Endometrium (tissue), 2 donors: ENCODE measurements at regions not wholly inside any gene's neighbourhood (a gene's known extent, or its start where the extent isn't known, plus 50 kb on each side); places are given as distances from the start of the nearest gene placed in this dataset.

Experiments used
- FAIRE-seq: peaks from 2 replicates; lab custom pipeline; 2012; peaks lifted over from hg19 to GRCh38; lab: Jason Lieb, UNC
- donor health status: control.
- donor health status: control.

GRCh38 chr11:116557282-116557681 is 215.5 kb downstream of the BUD13 start:
- FAIRE-seq, result no peak

GRCh38 chr11:116556483-116556882 is 216.3 kb downstream of the BUD13 start:
- FAIRE-seq, result no peak

GRCh38 chr11:116553482-116553881 is 219.3 kb downstream of the BUD13 start:
- FAIRE-seq, result no peak

GRCh38 chr11:116551576-116551975 is 221.2 kb downstream of the BUD13 start:
- FAIRE-seq, result no peak

GRCh38 chr11:116548256-116548655 is 224.5 kb downstream of the BUD13 start:
- FAIRE-seq, result no peak

GRCh38 chr11:116547571-116547970 is 225.2 kb downstream of the BUD13 start:
- FAIRE-seq, result no peak

- no peak for FAIRE-seq
Observed at GRCh38 chr11:116545912-116546311, 226.9 kb downstream of the BUD13 start.

- FAIRE-seq, result no peak
Observed at GRCh38 chr11:116544721-116545120, 228.1 kb downstream of the BUD13 start.

GRCh38 chr11:116543911-116544475 is 228.8 kb downstream of the BUD13 start:
- no peak for FAIRE-seq

- FAIRE-seq, result no peak
Observed at GRCh38 chr11:116543099-116543498, 229.7 kb downstream of the BUD13 start.

GRCh38 chr11:116542406-116542805 is 230.4 kb downstream of the BUD13 start:
- FAIRE-seq, result no peak

- FAIRE-seq, result no peak
Observed at GRCh38 chr11:116541460-116541859, 231.3 kb downstream of the BUD13 start.

GRCh38 chr11:116540645-116541304 is 232.0 kb downstream of the BUD13 start:
- FAIRE-seq, result no peak

GRCh38 chr11:116539836-116540418 is 232.9 kb downstream of the BUD13 start:
- no peak for FAIRE-seq

GRCh38 chr11:116539211-116539610 is 233.6 kb downstream of the BUD13 start:
- no peak for FAIRE-seq

- no peak for FAIRE-seq
Observed at GRCh38 chr11:116538677-116539076, 234.1 kb downstream of the BUD13 start.

GRCh38 chr11:116537709-116538108 is 235.1 kb downstream of the BUD13 start:
- FAIRE-seq, result no peak

- FAIRE-seq, result no peak
Observed at GRCh38 chr11:116537121-116537520, 235.7 kb downstream of the BUD13 start.

- FAIRE-seq, result no peak
Observed at GRCh38 chr11:116536416-116536815, 236.4 kb downstream of the BUD13 start.

- no peak for FAIRE-seq
Observed at GRCh38 chr11:116535994-116536393, 236.8 kb downstream of the BUD13 start.

- no peak for FAIRE-seq
Observed at GRCh38 chr11:116535120-116535519, 237.7 kb downstream of the BUD13 start.

GRCh38 chr11:116534270-116534975 is 238.4 kb downstream of the BUD13 start:
- FAIRE-seq, result no peak

GRCh38 chr11:116533186-116533825 is 239.5 kb downstream of the BUD13 start:
- no peak for FAIRE-seq
